Transverse colon (tissue), 3 donors: ENCODE measurements at regions not wholly inside any gene's neighbourhood (a gene's known extent, or its start where the extent isn't known, plus 50 kb on each side); places are given as distances from the start of the nearest gene placed in this dataset.

Source experiments
- POLR2A ChIP-seq: fragments of 450-650 bp; IDR thresholded peaks from one replicate; pipeline ENCODE4 v1.6.1; 2016; ENCODE audit warnings: antibody characterized with exemption, mild to moderate bottlenecking, moderate library complexity
- TF ChIP-seq, protein P1 (sequence below), 5 experiments: fragments of 200-600 bp in 3 of 5; fragments of 450-650 bp in 2 of 5; sonication (generic) in 3 of 5; IDR thresholded peaks; 1 replicate in 2 of 5; 2 replicates in 3 of 5; pipeline ENCODE4 v1.5.1; 2016 to 2017; ENCODE audit warnings: antibody characterized with exemption in 5 of 5, inconsistent platforms in 3 of 5, mild to moderate bottlenecking in 2 of 5, moderate library complexity in 1 of 5

DNA sequence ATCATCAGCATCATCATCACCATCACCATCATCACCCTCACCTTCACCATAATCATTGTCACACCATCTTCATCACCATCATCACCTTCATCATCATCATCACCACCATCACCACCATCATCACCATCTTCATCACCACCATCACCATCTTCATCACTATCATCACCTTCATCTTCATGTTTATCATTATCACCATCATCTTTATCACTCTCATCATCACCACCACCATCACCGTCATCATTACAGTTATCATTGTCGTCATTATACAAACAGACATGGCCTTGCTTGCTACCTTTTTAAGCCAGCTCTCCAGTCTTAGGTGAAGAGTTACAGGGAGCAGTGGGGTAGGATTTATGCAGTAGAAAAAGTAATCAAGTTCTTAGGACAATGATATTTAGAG lies 114.9 kb downstream of the IRF8 start:
- TF ChIP-seq POLR2A = no peak
- TF ChIP-seq, protein P1, sequence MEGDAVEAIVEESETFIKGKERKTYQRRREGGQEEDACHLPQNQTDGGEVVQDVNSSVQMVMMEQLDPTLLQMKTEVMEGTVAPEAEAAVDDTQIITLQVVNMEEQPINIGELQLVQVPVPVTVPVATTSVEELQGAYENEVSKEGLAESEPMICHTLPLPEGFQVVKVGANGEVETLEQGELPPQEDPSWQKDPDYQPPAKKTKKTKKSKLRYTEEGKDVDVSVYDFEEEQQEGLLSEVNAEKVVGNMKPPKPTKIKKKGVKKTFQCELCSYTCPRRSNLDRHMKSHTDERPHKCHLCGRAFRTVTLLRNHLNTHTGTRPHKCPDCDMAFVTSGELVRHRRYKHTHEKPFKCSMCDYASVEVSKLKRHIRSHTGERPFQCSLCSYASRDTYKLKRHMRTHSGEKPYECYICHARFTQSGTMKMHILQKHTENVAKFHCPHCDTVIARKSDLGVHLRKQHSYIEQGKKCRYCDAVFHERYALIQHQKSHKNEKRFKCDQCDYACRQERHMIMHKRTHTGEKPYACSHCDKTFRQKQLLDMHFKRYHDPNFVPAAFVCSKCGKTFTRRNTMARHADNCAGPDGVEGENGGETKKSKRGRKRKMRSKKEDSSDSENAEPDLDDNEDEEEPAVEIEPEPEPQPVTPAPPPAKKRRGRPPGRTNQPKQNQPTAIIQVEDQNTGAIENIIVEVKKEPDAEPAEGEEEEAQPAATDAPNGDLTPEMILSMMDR (IDR thresholded peaks at IDR 0.05) = no peak
